Natural killer cell (primary cell): ENCODE measurements at regions not wholly inside any gene's neighbourhood (a gene's known extent, or its start where the extent isn't known, plus 50 kb on each side); places are given as distances from the start of the nearest gene placed in this dataset.

Experiments
- ATAC-seq, 3 donors: fragments of 150-1000 bp in 2 of 3; fragments of 200-7000 bp in 1 of 3; cut with Tn5 transposase; 1 replicate in 1 of 3; 2 replicates in 2 of 3; pipeline ENCODE4 v1.10.0; 2021; ENCODE audit warnings: mild to moderate bottlenecking in 2 of 3, moderate library complexity in 2 of 3
- DNase-seq, 2 donors: peaks; one replicate each; pipeline versions ENCODE4 v3.0.0 to v3.0.0-alpha.2; 2013 to 2021; ENCODE audit warnings: mixed read lengths in 1 of 2
- H3K27ac ChIP-seq: one replicate; pipeline ENCODE4 v1.5.1; 2013; ENCODE audit warnings: mild to moderate bottlenecking, low read length
- H3K27me3 ChIP-seq: one replicate; pipeline ENCODE4 v1.6.1; 2013; ENCODE audit warnings: low read length; ENCODE audit not compliant: control insufficient read depth, insufficient read depth
- H3K36me3 ChIP-seq: one replicate; pipeline ENCODE4 v1.6.1; 2013; ENCODE audit warnings: low read length; ENCODE audit not compliant: control insufficient read depth, insufficient read depth
- H3K4me1 ChIP-seq: one replicate; pipeline ENCODE4 v1.6.1; 2013; ENCODE audit warnings: low read length; ENCODE audit not compliant: control insufficient read depth, insufficient read depth
- H3K4me3 ChIP-seq: one replicate; pipeline ENCODE4 v1.5.1; 2013; ENCODE audit warnings: low read length
- H3K9me3 ChIP-seq: one replicate; pipeline ENCODE4 v1.6.1; 2013; ENCODE audit warnings: low read length; ENCODE audit not compliant: control insufficient read depth, insufficient read depth
- H3K27ac Mint-ChIP-seq, 2 donors: one replicate each; pipeline ENCODE4 v1.8.0; 2022; ENCODE audit warnings: mild to moderate bottlenecking in 2 of 2, mixed read lengths in 2 of 2, moderate library complexity in 1 of 2
- H3K27me3 Mint-ChIP-seq, 2 donors: one replicate each; pipeline ENCODE4 v1.8.0; 2022; ENCODE audit warnings: low read depth in 2 of 2, mixed read lengths in 2 of 2
- H3K36me3 Mint-ChIP-seq: one replicate; pipeline ENCODE4 v1.8.0; 2022; ENCODE audit warnings: mixed read lengths
- H3K4me1 Mint-ChIP-seq, 2 donors: one replicate each; pipeline ENCODE4 v1.8.0; 2022; ENCODE audit warnings: mixed read lengths in 2 of 2
- H3K4me3 Mint-ChIP-seq: one replicate; pipeline ENCODE4 v1.8.0; 2022; ENCODE audit warnings: mild to moderate bottlenecking, moderate library complexity, mixed read lengths
- H3K9me3 Mint-ChIP-seq, 2 donors: one replicate each; pipeline ENCODE4 v1.8.0; 2022; ENCODE audit warnings: mixed read lengths in 2 of 2
- CTCF ChIP-seq: fragments of 200-600 bp; IDR thresholded peaks from one replicate; pipeline ENCODE4 v1.8.0; 2022; ENCODE audit warnings: antibody characterized with exemption
- WGBS: methylation state at CpG from one replicate; pipeline ENCODE4 v1.1.7; 2013; ENCODE audit warnings: missing lambda C conversion rate; ENCODE audit not compliant: insufficient coverage; 5-methylcytosine and 5-hydroxymethylcytosine counted together
- intact Hi-C: fragments of 100-400 bp; cut with micrococcal nuclease; formaldehyde crosslinking; loops from one replicate; pipeline ENCODE4 v1.14.2; 2022

DNA sequence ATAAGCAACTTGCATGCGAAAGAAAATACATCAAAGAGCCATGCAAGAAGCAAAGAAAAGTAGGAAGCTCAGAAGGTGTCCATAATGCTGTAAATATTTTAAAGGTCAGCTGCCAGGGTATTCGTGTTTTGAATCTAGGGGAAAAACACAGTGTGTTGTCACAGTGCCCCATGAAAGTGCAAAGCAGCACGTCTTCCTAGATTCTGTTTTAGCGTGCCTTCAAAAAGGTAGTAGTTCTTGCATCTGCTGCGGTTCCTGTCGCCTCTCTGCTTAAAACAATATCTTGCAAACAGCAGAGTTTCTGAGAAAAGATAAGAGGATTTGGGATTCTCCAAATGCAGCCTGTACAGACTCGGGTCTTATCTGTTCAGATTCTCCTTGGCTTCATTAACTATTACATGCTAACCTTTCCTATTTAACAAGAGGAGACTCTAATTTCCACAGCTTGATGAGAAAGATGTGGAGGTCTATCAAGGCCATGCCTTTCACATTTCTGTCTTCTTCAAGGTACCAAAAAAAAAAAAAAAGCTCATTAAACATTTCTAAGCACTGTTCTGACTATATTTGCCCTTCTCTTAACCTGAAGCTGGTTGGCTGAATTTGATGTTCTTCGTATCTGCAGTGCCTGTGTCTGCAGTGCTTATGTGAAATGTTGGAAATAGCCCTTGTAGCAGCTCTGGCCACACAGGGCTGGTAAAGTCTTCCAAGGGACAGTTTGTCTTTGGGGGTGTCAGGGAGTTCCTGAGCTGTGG lies 297.5 kb downstream of the ADGB start:
- Mint-ChIP-seq H3K4me1 (no peaks in the 10 kb centered on the region), H3K27me3 (peaks cover 0 to 8% of the 10 kb centered on the region in 2 donors), H3K36me3 (no peaks in the 10 kb centered on the region), H3K9me3 (peaks cover 2 to 3% of the 10 kb centered on the region in 2 donors), H3K4me3 (no peak overlapping the region), H3K27ac (no peak overlapping the region)
- WGBS, result 78% methylated on average over 8 of the region's 8 CpGs
- Histone ChIP-seq H3K27ac (no peak overlapping the region), H3K9me3 (no peaks in the 10 kb centered on the region), H3K4me3 (no peak overlapping the region), H3K27me3 (no peaks in the 10 kb centered on the region), H3K4me1 (no peaks in the 10 kb centered on the region), H3K36me3 (no peaks in the 10 kb centered on the region)
- no peak for DNase-seq
- TF ChIP-seq CTCF, result no peak
- ATAC-seq, result no peak
- intact Hi-C loops, result no loop called here

DNA sequence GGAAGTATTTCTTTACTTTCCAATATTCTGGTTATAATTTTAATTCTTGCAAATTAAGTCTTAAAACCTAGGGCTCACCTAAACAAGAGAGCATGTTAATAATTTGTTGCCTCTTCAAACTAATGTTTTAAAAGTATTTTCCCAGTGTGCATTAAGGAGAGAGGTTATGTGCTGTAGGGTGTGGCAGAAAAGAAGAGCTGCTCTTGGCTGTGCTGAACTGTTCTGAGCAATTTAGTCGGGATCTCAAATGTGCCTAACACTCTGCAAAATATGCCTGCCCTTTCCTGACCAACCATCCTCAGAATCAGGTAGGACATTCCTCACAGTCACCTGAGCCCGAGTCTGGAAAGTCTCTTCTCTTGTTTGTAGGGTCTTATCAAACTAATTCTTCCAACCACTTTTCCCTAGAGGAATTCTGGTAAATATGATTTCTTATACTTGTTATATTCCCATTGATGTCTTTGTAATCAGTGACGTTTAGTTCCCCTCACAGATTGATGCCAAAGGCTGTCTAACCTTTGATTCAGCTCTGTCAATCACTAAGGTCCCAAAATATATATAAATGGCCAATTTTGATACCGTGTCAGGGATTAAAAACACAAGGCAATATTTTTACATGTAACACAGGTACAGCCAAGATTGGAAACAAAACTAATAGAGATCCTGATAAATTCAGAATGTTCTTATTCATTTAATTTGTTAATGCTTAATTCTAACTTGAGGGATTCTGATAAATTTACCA lies 298.4 kb downstream of the ADGB start:
- no peak for DNase-seq
- whole genome bisulfite sequencing, result 74% methylated on average over 3 of the region's 4 CpGs
- H3K27ac Mint-ChIP-seq, result no peak overlapping the region

GRCh38 chr6:146898069-146898887 lies 299.5 kb downstream of the ADGB start:
- no peaks in the 10 kb centered on the region for H3K27me3 ChIP-seq
- no peak overlapping the region for H3K4me3 ChIP-seq
- no peak for TF ChIP-seq CTCF
- peaks cover 2 to 3% of the 10 kb centered on the region in 2 donors for H3K9me3 Mint-ChIP-seq
- H3K27ac ChIP-seq, result no peak overlapping the region
- no peaks in the 10 kb centered on the region for H3K9me3 ChIP-seq
- no peaks in the 10 kb centered on the region for H3K4me1 ChIP-seq
- H3K4me3 Mint-ChIP-seq, result no peak overlapping the region
- no peak overlapping the region for H3K27ac Mint-ChIP-seq
- ATAC-seq (peak in 1 of 3 donors; percentile 76), DNase-seq (no peak)
- WGBS, result 90% methylated on average over 2 of the region's 6 CpGs
- no peaks in the 10 kb centered on the region for H3K36me3 Mint-ChIP-seq
- H3K27me3 Mint-ChIP-seq, result peaks cover 0 to 8% of the 10 kb centered on the region in 2 donors
- no peaks in the 10 kb centered on the region for H3K4me1 Mint-ChIP-seq
- H3K36me3 ChIP-seq, result no peaks in the 10 kb centered on the region
- intact Hi-C loops, result no loop called here

More for the DNA sequence above, 298.4 kb downstream of the ADGB start:
- Histone ChIP-seq H3K4me1 (no peaks in the 10 kb centered on the region), H3K27ac (no peak overlapping the region), H3K27me3 (no peaks in the 10 kb centered on the region), H3K4me3 (no peak overlapping the region), H3K9me3 (no peaks in the 10 kb centered on the region), H3K36me3 (no peaks in the 10 kb centered on the region)
- Mint-ChIP-seq H3K36me3 (no peaks in the 10 kb centered on the region), H3K27me3 (peaks cover 0 to 8% of the 10 kb centered on the region in 2 donors), H3K4me3 (no peak overlapping the region), H3K4me1 (no peaks in the 10 kb centered on the region), H3K9me3 (peaks cover 2 to 3% of the 10 kb centered on the region in 2 donors)
- no peak for ATAC-seq
- TF ChIP-seq CTCF, result no peak
- intact Hi-C loops, result no loop called here
